Esophagus squamous epithelium (tissue), 4 donors: ENCODE measurements at regions not wholly inside any gene's neighbourhood (a gene's known extent, or its start where the extent isn't known, plus 50 kb on each side); places are given as distances from the start of the nearest gene placed in this dataset.

Source experiments
- CTCF ChIP-seq, 6 experiments: fragments of 450-650 bp in 4 of 6; fragments of 200-600 bp in 2 of 6; sonication (generic) in 2 of 6; IDR thresholded peaks; one replicate each; pipeline ENCODE4 v1.5.1; 2016 to 2019; ENCODE audit warnings: antibody characterized with exemption in 6 of 6, mild to moderate bottlenecking in 4 of 6, moderate library complexity in 4 of 6
- POLR2A ChIP-seq, 4 donors: fragments of 450-650 bp; IDR thresholded peaks; one replicate each; pipeline ENCODE4 v1.6.1; 2017; ENCODE audit warnings: antibody characterized with exemption in 4 of 4, mild to moderate bottlenecking in 4 of 4, moderate library complexity in 3 of 4

GRCh38 chr2:60003076-60003475 lies 550.4 kb downstream of the BCL11A start:
- TF ChIP-seq POLR2A (IDR thresholded peaks at IDR 0.05), result no peak
- TF ChIP-seq CTCF (IDR thresholded peaks at IDR 0.05), result no peak
